ENCODE measurements at regions not wholly inside any gene's neighbourhood (a gene's known extent, or its start where the extent isn't known, plus 50 kb on each side); places are given as distances from the start of the nearest gene placed in this dataset.
A peak's percentile ranks its signal among the peaks of the same experiment; 100 is the strongest.

DNA sequence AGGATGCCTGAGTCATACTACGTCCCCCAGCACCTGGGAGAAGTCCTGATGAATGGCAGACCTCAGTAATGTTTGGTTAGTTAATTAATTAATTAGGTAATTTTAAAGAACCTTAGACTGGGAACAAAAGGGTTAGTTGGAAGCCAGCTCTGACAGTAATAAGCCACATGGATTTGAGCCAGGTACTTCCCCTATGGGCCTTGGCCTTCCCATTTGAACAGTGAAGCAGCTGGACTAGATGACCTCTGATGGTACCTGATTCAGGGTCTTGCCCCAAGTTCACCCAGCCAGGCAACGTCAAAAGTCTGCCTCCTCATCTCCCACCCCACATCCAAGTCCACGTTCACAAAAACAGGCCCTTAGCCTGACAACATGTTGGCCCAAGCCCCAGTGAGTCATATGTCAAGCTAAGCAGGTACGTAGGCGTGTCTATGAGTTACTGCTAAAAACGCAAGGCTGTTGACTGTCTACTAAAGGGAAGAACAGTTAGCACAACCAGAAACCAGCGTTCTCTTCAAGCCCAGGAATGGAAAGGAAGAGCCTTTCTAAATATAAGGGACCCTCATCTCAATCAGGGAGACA is 303.2 kb downstream of the ACTL7B start:
- 73% methylated on average over 3 of the region's 7 CpGs; no CpG with 5 or more reads in 1 of the 2 experiments for WGBS, 2 experiments (ENCODE audit: extremely low coverage in 2 of 2, insufficient read length in 1 of 2)
- Histone ChIP-seq H3K36me3 (ENCODE audit: control insufficient read depth, insufficient read depth, low read length) (no peaks in the 10 kb centered on the region), H3K27me3 (ENCODE audit: control insufficient read depth, insufficient read depth, low read length) (no peaks in the 10 kb centered on the region), H2AFZ (replicated peaks; ENCODE audit: low read length, poor library complexity) (no peak overlapping the region), H2AK9ac (replicated peaks; ENCODE audit: low read depth, low read length, poor library complexity) (peak overlapping the region; percentile 63), H3K4me1 (ENCODE audit: control insufficient read depth, insufficient read depth, low read length) (peaks cover 16% of the 10 kb centered on the region), H3K23ac (ENCODE audit: low read depth, low read length) (no peak overlapping the region), H4K20me1 (ENCODE audit: insufficient read depth, low read length) (no peaks in the 10 kb centered on the region), H2BK20ac (ENCODE audit: low read depth, low read length) (no peak overlapping the region; the same call in 1 of the 2 replicates), H4K5ac (ENCODE audit: low read depth, low read length) (no peak overlapping the region), H3K9ac (ENCODE audit: low read depth, low read length) (no peak overlapping the region), H2BK5ac (ENCODE audit: low read depth, low read length, poor library complexity, severe bottlenecking) (no peak overlapping the region), H3K4ac (ENCODE audit: low read depth, low read length) (peak overlapping the region; percentile 57; the same call in 1 of the 2 replicates), H3K14ac (replicated peaks; ENCODE audit: low read depth, low read length) (no peak overlapping the region; the same call in 1 of the 2 replicates), H3K9me3 (ENCODE audit: control insufficient read depth, insufficient read depth, low read length) (no peaks in the 10 kb centered on the region), H2BK120ac (ENCODE audit: low read depth, low read length) (0 out of 2 replicates have a peak overlapping the region, but pooled peaks have one; percentile 51), H3K79me1 (ENCODE audit: low read depth in 1 of 2, low read length in 2 of 2) (no peaks in the 10 kb centered on the region), H2BK15ac (ENCODE audit: low read depth, low read length) (no peak overlapping the region), H3K56ac (ENCODE audit: extremely low read depth, insufficient read depth, low read length) (no peak overlapping the region), H4K91ac (ENCODE audit: insufficient read depth, low read depth, low read length) (no peak overlapping the region; the same call in 1 of the 2 replicates), H3K27ac (ENCODE audit: insufficient read depth, low read length) (no peak overlapping the region), H4K8ac (ENCODE audit: low read depth in 2 of 2, low read length in 2 of 2) (no peak overlapping the region), H3K4me2 (ENCODE audit: low read depth, low read length) (no peak overlapping the region), H3K18ac (ENCODE audit: low read depth, low read length) (peak overlapping the region; percentile 40), H2AK5ac (ENCODE audit: low read depth, low read length) (peak overlapping the region; percentile 78), H3K4me3 (ENCODE audit: insufficient read depth, low read depth, low read length) (no peak overlapping the region), H3K9me1 (ENCODE audit: insufficient read depth, low read length) (peaks cover 2% of the 10 kb centered on the region; the same call in 1 of the 2 replicates)
- DNase-seq = peak; percentile 23
- BruUV-seq (replicated peaks) = no TSS peak
- in situ Hi-C loops (cut with MboI; ENCODE audit: low sequenced_read_pairs) = loop anchor here (25.0 kb wide), 1 partner anchor 815 kb away; no protein-coding TSS in a partner anchor
- CTCF ChIA-PET = interaction anchor here (0.6 to 2.0 kb wide), 4 partner anchors 9 to 116 kb away, joined by 3 to 5 read pairs (median 4); no protein-coding TSS in a partner anchor
- ATAC-seq (ENCODE audit: low read depth) = no peak
- intact Hi-C loops (cut with micrococcal nuclease) = loop anchor here (5.0 kb wide), 3 partner anchors 110 to 915 kb away; no protein-coding TSS in a partner anchor
- TF ChIP-seq BHLHE40 (IDR thresholded peaks at IDR 0.05; ENCODE audit: low read depth, low read length) (no peak), MXI1 (IDR thresholded peaks at IDR 0.05; ENCODE audit: borderline replicate concordance, low read depth, low read length) (no peak), RCOR1 (IDR thresholded peaks at IDR 0.05; ENCODE audit: insufficient replicate concordance, low read length) (no peak), SMC3 (IDR thresholded peaks at IDR 0.05; ENCODE audit: low read depth, low read length) (no peak), MAZ (IDR thresholded peaks at IDR 0.05; ENCODE audit: borderline replicate concordance, low read depth, low read length) (no peak)
- POLR2A ChIA-PET (ENCODE audit: unreplicated experiment) = no interaction called here
- dilution Hi-C loops (cut with HindIII; ENCODE audit: low sequenced_read_pairs, unreplicated experiment) = no loop called here
